HG03135 (cell line): ENCODE measurements at regions not wholly inside any gene's neighbourhood (a gene's known extent, or its start where the extent isn't known, plus 50 kb on each side); places are given as distances from the start of the nearest gene placed in this dataset.
"Not testable (repeated sequence)": the region's sequence is repeated elsewhere in the genome, so short reads cannot be mapped to it uniquely, and the experiment has no call there.

ENCODE experiments used
- ATAC-seq: cut with Tn5 transposase; IDR thresholded peaks from one replicate; pipeline ENCODE4 v1.9.1; 2021; ENCODE audit warnings: mild to moderate bottlenecking, moderate library complexity; ENCODE audit not compliant: unreplicated experiment

DNA sequence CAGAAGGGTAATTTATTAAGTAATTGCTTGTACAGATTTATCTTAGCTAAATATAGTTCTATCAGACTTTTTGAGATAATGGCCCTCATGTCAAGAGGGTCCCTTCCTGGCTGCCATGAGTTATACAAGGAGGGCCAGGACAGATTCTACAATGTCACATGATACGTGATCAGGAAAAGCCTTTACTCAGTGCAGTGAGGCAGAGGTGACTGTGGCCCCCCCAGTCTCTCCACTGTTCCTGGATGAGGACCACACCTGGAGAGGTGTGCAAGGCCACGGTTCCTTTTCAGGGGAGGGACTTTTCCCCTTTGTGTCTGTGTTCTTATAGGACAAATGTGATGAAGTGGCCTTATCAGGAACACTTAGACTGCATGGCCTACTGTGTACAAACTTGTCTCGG is 54.3 kb upstream of the LRCH1 start:
- no peak for ATAC-seq

DNA sequence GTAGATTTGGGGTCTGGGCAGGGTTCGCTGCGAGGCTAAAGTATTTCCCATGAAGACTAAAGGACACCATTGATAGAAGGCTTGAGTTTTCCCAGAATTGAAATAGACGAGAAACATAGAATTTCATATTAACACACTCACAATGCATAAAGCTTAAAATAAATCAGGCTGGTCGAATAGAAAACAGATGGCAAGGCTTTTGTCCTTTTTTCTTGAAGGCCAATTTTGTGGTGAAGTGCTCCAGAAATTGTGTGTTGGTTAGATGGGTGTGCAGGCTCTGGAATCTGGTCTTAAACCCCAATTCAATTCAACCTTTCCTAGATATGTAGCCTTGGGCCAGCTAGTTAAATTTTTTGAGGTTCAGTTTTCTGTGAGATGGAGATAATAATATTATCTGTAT is 56.9 kb upstream of the LRCH1 start:
- no peak for ATAC-seq

DNA sequence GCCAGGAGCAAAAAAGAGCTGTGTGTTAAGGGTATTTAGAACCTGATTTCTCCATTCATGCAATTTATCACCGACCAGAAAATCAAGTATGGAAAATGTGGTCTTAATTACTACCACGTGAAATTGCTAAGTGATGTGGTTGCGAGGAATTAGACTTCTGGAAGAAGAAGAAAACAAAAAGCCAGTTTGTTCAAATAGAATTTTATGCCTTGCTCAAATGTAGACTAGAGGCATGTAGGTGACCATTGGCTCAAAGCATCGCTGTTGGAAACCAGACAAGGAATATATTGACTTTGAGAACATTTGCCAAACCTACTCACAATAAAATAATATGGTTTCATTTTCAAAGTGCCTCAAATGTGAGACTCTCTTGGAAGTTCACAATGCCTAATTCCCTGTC is 57.3 kb upstream of the LRCH1 start:
- ATAC-seq, result no peak

DNA sequence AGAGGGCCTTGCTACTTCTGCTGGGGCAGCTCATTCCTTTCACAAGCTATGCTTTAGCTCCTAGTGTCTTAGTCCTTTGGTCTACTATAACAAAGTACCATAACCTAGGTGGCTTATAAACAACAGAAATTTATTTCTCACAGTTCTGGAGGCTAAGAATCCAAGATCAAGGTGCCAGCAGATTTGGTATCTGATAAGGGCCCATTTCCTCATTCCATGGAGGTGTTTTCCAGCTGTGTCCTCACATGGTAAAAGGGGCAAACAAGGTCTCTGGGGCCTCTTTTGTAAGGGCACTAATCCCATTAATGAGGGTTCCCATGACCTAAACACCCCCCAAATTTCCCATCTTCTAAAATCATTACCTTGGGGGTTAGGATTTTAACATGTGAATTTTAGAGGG is 57.9 kb upstream of the LRCH1 start:
- ATAC-seq, result no peak

DNA sequence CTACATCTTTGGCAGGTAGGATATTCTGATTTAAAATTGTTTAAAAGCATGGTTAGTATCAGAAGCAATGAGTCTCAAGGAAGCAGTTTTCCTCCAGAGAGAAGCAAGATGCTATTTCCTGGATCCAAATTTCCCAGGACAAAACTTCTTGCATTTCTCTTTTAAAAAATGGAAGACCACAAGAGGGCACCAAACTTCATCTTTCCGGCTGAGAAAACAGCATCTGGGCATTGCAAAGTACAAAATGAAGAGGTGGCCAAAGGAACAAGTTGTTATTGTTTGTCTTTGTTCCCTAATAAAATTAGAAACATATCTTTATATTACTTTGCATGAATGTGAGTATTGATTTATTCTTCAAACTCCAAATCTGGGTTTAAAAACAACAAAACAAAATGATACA is 60.0 kb upstream of the LRCH1 start:
- no peak for ATAC-seq

DNA sequence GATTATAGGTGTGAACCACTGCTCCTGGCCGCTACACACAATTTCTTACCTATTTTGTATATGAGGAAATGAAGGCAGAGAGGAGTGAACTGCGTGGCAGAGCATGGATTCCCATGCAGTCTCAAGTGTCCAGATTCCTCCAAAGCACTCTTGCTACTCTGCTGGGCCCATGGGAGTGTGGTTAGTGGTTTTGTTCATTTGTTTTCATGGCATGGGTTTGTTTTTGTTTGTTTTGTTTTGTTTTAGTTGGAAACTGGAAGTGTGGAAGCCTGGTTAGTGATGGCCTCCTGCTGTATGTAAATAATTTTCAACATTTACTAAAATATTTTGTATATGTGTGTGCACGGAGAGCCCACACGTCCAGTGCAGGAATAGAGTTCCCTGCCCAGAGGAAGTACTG is 61.3 kb upstream of the LRCH1 start:
- no peak for ATAC-seq

DNA sequence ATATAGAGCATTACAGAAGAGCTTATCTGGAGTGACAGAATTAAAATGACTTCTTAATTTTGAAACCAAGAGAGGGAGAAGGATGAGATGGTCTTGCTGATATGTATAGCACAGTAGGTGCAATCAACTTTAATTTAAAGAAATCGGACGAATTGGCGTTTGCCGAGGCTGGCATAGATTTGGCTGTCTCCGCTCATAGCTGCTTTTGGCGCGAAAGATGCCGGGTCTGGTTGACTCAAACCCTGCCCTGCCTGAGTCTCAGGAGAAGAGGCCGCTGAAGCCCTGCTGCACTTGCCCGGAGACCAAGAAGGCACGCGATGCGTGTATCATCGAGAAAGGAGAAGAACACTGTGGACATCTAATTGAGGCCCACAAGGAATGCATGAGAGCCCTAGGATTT is 62.3 kb upstream of the LRCH1 start:
- ATAC-seq, result not testable (repeated sequence)

DNA sequence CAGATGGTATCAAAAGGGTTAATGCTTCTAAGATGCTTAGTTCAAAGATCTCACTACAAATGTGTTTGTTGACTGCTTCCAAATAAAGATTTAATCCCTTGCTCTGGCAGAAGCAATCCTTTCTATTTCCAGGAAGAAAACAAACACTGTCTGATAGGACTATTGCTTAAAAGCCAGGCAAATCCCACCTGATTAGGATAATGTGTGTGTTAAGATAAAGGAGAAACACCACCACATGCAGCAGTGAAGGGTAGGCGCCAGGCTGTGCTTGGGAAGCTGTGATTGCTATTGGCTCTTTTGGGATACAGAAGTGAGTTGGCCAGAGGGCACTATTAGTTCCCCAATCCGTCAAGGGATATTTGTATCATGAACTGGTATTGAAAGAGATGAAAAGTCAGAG is 62.8 kb upstream of the LRCH1 start:
- ATAC-seq, result no peak

DNA sequence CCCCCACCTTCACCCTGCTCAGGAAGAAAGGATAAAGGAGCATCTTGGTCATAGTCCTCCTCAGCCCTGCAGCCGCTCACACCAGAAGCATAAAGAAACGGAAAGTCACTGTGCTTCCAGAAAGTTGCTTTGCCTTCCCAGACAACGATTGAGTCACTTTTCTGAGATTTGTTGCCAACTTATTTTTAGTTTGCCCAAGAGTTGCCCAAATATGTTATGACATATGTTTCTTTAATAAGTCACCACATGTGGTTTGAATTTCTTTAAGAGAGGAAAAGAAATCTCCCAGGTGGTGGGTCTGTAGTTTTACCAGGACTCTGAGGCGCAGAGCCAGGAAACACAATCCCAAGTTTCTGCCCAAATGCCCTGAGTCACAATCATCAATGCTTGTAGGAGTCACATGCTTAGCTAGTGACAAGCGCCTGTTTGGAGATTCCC is 63.4 kb upstream of the LRCH1 start:
- no peak for ATAC-seq

DNA sequence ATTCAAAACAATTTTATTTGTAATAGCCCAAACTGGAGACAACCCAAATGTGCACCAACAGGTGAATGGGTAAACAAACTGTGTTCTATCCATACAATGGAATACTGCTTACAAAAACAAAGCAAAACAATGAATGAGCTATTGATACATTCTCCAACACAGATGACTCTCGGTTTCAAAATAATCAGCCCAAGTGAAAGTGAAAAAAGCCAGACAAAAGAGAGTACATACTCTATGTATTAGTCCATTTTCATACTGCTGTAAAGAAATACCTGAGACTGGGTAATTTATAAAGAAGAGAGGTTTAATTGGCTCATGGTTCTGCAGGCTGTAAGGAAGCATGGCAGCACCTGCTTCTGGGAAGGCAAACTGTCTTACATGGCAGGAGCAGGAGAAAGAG is 65.2 kb upstream of the LRCH1 start:
- ATAC-seq, result no peak

DNA sequence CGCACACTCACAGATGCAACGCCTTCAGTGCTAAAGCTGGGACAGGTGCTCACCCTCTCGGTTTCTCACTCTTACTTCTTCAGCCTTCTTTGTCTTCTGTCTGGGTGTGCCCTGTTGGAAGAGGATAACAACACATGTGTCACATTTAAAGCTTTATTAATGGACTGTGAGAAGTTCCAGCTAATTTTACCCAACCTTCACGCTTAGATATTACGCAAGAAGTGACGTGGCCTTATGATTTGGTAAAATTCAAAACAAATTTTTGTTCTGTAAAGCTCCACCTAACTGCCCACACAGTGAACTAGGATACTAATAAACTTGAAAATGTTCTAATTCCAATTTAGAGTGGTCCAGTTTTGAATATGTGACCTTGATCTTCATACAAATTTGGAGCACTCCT is 66.7 kb upstream of the LRCH1 start:
- ATAC-seq, result no peak

DNA sequence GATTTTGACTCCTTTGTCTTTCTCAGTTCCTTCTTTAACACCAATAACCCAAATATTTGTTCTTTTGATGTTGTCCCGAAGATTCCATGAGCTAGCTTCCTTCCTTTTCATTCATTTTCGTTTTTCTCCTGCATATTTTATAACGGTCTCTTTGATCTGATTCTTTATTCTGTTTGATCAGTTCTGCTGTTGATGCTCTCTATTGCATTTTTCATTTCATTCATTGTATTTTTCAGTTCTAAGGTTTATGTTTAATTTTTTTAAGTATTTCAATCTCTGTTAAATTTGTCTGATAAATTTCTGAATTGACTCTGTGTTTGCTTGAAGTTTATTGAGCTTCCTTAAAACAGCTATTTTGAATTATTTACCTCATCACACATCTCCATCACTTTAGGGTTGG is 68.4 kb upstream of the LRCH1 start:
- no peak for ATAC-seq

DNA sequence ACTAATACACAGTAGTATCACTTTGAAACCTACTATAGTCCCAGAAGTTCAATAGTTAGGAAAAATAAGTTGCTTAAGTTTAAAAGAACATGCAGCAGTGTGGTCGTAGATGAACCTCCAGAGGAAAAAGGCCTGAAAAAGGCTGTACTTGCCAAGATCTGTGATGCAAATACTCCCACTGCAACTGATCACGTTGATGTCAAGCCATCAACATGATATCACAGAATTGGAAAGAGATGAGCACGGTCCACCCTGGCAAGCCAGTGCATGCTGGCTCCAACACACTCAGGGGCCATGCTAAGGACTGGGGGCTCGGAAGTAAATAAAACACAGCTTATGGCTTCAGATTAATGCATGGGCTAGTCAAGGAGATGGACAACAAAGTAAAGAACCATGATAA is 71.8 kb upstream of the LRCH1 start:
- no peak for ATAC-seq

DNA sequence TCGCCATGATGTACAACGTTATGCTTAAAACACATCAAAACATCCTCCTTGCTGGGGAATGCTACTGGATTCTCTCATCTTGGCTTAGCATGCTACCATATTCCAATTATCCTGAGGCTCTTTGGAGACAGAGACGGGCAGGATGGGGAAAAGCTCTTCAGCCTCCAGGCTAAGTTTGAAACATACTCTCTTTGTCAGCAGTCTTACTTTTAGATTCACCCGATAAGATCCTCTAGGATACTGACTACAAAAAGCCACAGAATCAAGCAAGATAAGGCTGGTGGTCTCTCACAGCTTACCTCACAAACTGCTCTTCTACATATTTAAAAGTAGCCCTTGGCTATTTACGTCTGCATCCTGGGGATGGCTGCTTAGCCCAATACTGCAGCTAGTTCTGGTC is 72.8 kb upstream of the LRCH1 start:
- ATAC-seq, result no peak

DNA sequence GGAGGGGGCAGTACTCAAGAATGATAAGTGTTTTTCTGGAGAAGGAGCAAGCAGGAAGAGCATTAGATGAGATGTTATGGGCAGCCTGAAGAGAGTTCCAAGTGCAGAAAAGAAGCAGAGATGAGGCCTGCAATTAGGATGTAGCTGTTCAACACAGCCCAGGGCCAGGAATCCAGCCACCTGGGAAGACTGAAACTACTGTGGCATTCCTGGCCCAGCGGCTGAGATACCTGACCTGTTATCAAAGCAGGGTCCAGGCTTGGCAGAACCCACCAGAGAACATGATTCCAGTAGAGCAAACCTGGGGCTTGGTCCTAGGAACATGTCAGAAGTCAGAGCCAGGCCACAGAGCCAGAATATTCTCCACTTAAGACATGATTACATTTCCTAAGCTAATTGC is 73.3 kb upstream of the LRCH1 start:
- no peak for ATAC-seq

DNA sequence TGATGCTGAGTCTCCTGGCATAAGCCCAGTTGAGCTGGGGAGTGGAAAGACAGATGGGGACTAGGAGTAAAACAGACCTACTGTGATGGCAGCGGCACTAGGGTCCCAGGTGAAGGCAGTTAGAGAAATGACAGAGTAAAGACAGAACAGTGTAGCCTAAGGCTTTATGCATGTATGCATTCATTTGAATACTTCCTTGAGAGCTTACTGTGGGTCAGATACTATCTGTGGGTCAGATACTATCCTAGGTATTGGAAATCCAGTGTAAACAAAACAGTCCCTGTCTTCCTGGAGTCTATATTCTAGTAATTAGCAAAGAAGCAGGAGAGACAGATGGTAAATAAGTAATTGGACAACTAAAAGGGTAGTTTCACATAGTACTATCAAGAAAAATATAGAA is 73.7 kb upstream of the LRCH1 start:
- ATAC-seq, result no peak

DNA sequence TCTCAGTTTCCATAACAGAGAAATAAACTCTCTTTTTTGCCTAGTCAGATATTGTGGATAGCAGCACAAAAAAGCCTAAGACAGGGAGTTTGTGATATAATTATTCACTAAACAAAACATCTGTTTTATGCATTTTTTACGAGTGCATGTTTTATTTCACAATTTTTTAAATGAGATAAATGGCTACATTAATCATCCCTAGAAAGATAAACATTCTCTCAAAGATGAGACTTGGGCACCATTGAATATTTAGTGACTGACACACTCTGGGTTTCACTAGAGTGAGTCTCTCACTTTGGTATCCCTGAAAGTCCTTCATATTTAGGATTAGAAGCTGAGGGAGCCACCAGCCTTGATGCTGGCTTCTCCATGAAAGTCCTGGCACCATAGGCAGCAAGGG is 74.3 kb upstream of the LRCH1 start:
- no peak for ATAC-seq

DNA sequence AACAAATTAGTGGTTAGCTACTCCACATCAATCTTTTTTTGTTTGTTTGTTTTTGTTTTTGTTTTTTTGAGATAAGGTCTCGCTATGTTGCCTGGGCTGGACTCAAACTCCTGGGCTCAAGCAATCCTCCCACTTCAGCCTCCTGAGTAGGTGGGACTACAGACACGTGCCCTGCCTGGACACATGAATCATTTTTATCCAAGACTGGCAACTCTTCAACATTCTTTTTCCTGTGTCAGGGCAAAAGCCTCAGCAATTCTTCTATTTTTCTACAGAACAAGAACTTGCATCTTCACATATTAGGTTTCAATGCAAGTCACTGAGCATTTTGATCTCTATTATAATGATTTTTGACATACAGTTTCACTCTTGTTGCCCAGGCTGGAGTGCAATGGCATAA is 76.8 kb upstream of the LRCH1 start:
- ATAC-seq, result no peak

DNA sequence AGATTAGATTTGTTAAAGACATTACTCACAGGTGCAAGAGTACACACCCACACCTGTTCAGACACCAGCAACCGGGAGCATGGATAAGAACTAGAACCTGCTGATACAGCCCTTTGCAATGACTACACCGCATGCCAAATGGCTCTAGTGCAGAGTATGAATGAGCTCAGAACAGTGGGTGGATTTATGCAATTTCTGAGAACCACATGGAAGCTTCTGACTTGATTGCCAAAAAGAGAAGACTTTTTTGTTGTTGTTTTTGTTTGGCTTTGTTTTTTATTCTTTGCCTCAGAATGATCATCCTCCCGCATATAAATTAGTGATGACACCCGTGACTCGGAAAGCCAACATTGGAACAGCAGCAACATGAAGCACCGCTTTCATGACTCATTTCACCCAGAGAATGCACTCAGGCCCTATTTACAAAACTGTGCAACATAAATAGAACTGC is 77.4 kb upstream of the LRCH1 start:
- ATAC-seq, result no peak

DNA sequence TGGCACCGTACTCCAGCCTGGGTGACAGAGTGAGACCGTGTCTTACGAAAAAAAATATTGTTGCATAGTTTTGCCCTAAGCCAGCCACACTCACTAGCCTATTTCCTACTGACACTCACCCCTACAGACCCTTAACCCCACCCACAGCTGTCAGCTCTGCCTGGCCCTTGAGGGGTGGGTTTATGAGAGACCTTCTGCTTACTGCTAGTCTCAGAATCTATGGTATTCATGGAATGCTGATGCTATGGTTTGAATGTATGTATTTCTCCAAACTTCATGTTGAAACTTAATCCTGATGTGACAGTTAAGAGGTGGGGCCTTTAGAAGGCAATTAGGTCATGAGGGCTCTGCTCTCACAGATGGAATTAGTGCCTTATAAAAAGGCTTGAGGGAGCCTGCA is 79.2 kb upstream of the LRCH1 start:
- ATAC-seq, result no peak

DNA sequence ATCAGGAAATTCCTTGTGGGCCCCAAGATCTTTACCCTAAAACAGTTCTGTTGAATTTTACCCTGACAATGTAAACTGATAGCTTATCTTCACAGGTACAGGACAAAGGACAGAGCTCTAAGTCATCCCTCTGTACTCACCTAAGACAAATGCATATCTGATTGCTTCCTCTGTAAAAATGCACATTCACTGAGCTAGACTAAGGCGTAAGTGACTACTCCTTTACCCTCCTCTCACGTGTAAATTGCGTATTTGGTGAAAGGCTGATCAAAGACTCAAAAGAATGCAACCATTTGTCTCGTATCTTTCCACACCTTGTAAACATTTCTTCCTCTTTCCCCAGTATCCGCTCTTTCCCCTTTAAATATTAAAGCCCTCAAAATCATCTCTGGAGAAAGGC is 80.6 kb upstream of the LRCH1 start:
- ATAC-seq, result no peak

DNA sequence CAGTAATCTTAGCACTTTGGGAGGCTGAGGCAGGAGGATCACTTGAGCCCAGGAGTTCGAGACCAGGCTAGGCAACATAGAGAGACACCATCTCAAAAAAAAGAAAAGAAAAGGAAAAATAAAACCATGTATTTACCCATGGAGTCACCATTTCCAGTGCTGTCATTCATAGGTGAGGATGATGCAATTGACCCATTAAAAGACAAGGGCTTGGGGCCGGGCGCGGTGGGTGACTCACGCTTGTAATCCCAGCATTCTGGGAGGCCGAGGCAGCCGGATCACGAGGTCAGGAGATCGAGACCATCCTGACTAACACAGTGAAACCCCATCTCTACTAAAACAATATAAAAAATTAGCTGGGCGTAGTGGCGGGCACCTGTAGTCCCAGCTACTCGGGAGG is 82.6 kb upstream of the RUBCNL start:
- ATAC-seq, result not testable (repeated sequence)

DNA sequence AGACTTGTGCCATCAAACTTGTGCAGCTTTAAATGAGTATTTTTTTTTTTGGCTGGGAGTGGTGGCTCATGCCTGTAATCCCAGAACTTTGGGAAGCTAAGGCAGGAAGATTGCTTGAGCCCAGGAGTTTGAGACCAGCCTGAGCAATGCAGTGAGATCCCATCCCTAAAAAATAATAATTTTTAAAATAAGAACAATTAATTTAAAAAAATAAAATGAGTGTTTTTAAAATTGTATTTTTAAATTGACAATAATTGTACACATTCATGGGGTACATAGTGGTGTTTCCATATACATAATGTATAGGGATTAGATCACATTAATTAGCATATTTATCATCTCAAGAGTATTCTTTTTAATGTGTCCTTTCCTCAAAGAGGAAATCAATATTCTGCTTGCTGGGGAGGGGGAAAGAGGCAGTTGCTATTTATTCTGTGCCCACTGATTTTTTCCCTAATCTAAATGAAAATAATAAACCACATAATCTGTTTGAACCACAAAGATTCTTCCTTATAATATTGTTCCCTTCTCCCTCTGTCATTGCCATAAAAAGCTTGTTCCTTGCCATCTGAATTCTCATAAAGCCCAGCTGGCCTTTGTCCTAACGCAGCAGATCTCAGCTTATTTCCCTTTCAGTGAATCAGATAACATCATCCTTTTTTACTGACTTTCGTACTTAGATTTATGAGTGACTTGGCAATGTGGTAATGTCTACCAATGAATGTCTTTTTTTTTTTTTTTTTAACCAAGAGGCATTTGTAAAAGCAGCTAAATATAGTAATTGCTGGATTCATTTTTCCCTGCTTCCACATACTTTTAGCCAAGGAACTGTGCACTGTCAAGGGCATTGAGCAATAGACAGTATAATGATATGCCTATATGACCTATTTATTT is 81.8 kb upstream of the RUBCNL start:
- ATAC-seq, result no peak
